ENCODE measurements at regions not wholly inside any gene's neighbourhood (a gene's known extent, or its start where the extent isn't known, plus 50 kb on each side); places are given as distances from the start of the nearest gene placed in this dataset.

DNA sequence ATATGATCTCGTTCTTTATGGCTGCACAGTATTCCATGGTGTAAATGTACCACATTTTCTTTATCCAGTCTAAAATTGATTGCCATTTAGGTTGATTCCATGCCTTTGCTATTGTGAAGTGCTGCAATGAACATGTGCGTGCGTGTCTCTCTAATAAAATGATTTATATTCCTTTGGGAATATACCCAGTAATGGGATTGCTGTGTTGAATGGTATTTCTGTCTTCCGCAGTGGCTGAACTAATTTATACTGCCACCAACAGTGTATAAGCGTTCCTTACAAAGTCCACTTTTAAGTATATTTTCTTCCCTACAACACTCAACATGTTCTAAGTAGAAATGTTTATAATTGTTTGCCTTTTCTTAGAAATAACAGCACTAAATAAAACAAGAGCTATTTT lies 521.9 kb downstream of the DTWD2 start:
- no peak for TF ChIP-seq CTCF (IDR thresholded peaks at IDR 0.05)
- no peak for TF ChIP-seq EP300 (IDR thresholded peaks at IDR 0.05)
- TF ChIP-seq POLR2A (IDR thresholded peaks at IDR 0.05) = no peak
- TF ChIP-seq POLR2AphosphoS5 (IDR thresholded peaks at IDR 0.05) = no peak
